ENCODE measurements at regions not wholly inside any gene's neighbourhood (a gene's known extent, or its start where the extent isn't known, plus 50 kb on each side); places are given as distances from the start of the nearest gene placed in this dataset.

- H3K56ac ChIP-seq (replicated peaks; ENCODE audit: insufficient read length, low read depth, low read length): no peak overlapping the region
- no peaks in the 10 kb centered on the region for H3K23me2 ChIP-seq (ENCODE audit: low read depth, low read length)
- no peak overlapping the region for H3K18ac ChIP-seq (ENCODE audit: extremely low read depth, low read length)
- H2BK15ac ChIP-seq (ENCODE audit: low read length): no peak overlapping the region
- CTCF ChIA-PET (ENCODE audit: partially characterized antibody): interaction anchor here (1.0 kb wide), 1 partner anchor 18 kb away, joined by 5 read pairs; no protein-coding TSS in a partner anchor
- H3K27me3 ChIP-seq (replicated peaks in 1 of 4; ENCODE audit: control insufficient read depth in 3 of 4, extremely low read depth in 1 of 4, insufficient read depth in 3 of 4, low read length in 3 of 4): no peaks in the 10 kb centered on the region
- POLR2A ChIA-PET (ENCODE audit: partially characterized antibody): no interaction called here
- no peak overlapping the region for H4K5ac ChIP-seq (ENCODE audit: insufficient read length, low read depth, low read length)
- H3K79me2 ChIP-seq (ENCODE audit: control insufficient read depth in 1 of 2, insufficient read depth in 2 of 2, low read length in 2 of 2): no peaks in the 10 kb centered on the region
- H3K79me1 ChIP-seq (ENCODE audit: low read depth, low read length): no peaks in the 10 kb centered on the region
- no peak for TF ChIP-seq POLR2A (IDR thresholded peaks at IDR 0.05; ENCODE audit: control extremely low read depth in 1 of 2, low read depth in 2 of 2, low read length in 2 of 2)
- no peak for TF ChIP-seq SIN3A (conservative IDR thresholded peaks at IDR 0.05 in 1 of 2, IDR thresholded peaks at IDR 0.05 in 1 of 2; ENCODE audit: low read depth in 1 of 2, low read length in 2 of 2)
- TF ChIP-seq SP4 (IDR thresholded peaks at IDR 0.05; ENCODE audit: low read length): no peak
- no peak for TF ChIP-seq TAF1 (IDR thresholded peaks at IDR 0.05; ENCODE audit: low read depth, low read length)
- no peak for TF ChIP-seq EP300 (IDR thresholded peaks at IDR 0.05; ENCODE audit: borderline replicate concordance in 1 of 2, low read depth in 2 of 2, low read length in 2 of 2)
- TF ChIP-seq JUN (IDR thresholded peaks at IDR 0.05; ENCODE audit: low read depth, low read length): no peak
- TF ChIP-seq BCL11A (IDR thresholded peaks at IDR 0.05; ENCODE audit: low read depth in 2 of 2, low read length in 2 of 2): no peak
- TF ChIP-seq GABPA (IDR thresholded peaks at IDR 0.05; ENCODE audit: borderline replicate concordance, insufficient read depth, low read length): no peak
- H4K91ac ChIP-seq (replicated peaks; ENCODE audit: insufficient read length, low read length): no peak overlapping the region
- no peak overlapping the region for H3K14ac ChIP-seq (ENCODE audit: insufficient read length)
- no peak overlapping the region for H3K23ac ChIP-seq (ENCODE audit: insufficient read length)
- H3K4ac ChIP-seq (replicated peaks; ENCODE audit: insufficient read length, low read depth, low read length): no peak overlapping the region
- no peaks in the 10 kb centered on the region for H3K36me3 ChIP-seq (ENCODE audit: control insufficient read depth in 2 of 4, insufficient read depth in 4 of 4, low read length in 3 of 4)
- H3K27ac ChIP-seq (ENCODE audit: low read depth, low read length): no peak overlapping the region
- no peaks in the 10 kb centered on the region for H3K4me1 ChIP-seq (replicated peaks in 1 of 4; ENCODE audit: control insufficient read depth in 3 of 4, insufficient read depth in 4 of 4, low read length in 3 of 4)
- no peak overlapping the region for H2AK5ac ChIP-seq (ENCODE audit: low read depth, low read length)
- H4K20me1 ChIP-seq (replicated peaks in 1 of 2; ENCODE audit: control insufficient read depth in 1 of 2, insufficient read depth in 2 of 2, low read length in 2 of 2): no peaks in the 10 kb centered on the region
- H4K8ac ChIP-seq (ENCODE audit: extremely low read depth, insufficient read depth, low read length): no peak overlapping the region
- no peak overlapping the region for H2AFZ ChIP-seq (ENCODE audit: low read length)
- FAIRE-seq (no peak), DNase-seq (ENCODE audit: low read depth in 1 of 2, low spot score in 2 of 2) (no peak)
- no peak overlapping the region for H3K4me2 ChIP-seq (ENCODE audit: insufficient read depth in 1 of 2, low read depth in 2 of 2, low read length in 2 of 2)
- H2BK5ac ChIP-seq (ENCODE audit: low read depth, low read length): no peak overlapping the region
- no peak overlapping the region for H3K4me3 ChIP-seq (ENCODE audit: extremely low read depth in 1 of 4, insufficient read depth in 2 of 4, low read depth in 3 of 4, low read length in 4 of 4)
- H3K9me3 ChIP-seq (ENCODE audit: insufficient read depth in 2 of 2, low read depth in 1 of 2, low read length in 1 of 2): peaks cover 41 to 51% of the 10 kb centered on the region in 2 experiments
- no peak overlapping the region for H2BK120ac ChIP-seq (replicated peaks; ENCODE audit: low read depth, low read length)
- H2BK20ac ChIP-seq (ENCODE audit: low read length): no peak overlapping the region
- no peak overlapping the region for H2BK12ac ChIP-seq (ENCODE audit: low read depth, low read length)
- H3K9ac ChIP-seq (replicated peaks in 1 of 4; ENCODE audit: extremely low read depth in 1 of 4, low read depth in 3 of 4, low read length in 3 of 4): no peak overlapping the region
- 91% methylated on average over 4 of the region's 4 CpGs; no CpG with 5 or more reads in 1 of the 2 experiments for WGBS, 2 experiments (ENCODE audit: extremely low coverage in 1 of 2, insufficient coverage in 1 of 2, insufficient read length in 1 of 2, insufficient replicate concordance in 2 of 2, low coverage in 1 of 2, low lambda C conversion rate in 2 of 2, missing lambda C conversion rate in 1 of 2)
Observed at GRCh38 chr21:23982546-23982945, 1624.7 kb downstream of the MRPL39 start.
